IMR-90 (cell line): ENCODE measurements at regions not wholly inside any gene's neighbourhood (a gene's known extent, or its start where the extent isn't known, plus 50 kb on each side); places are given as distances from the start of the nearest gene placed in this dataset.

ENCODE experiments used
- ATAC-seq: fragments of 200-7000 bp; cut with Tn5 transposase; 2 replicates; pipeline ENCODE4 v1.9.1; 2020; ENCODE audit warnings: low read depth, mild to moderate bottlenecking, moderate library complexity
- BruUV-seq: library from RNA; stranded (reverse); fragments of 400-500 nt; replicated peaks from 2 replicates; lab custom pipeline; 2021; lab: Mats Ljungman, UMichigan
- CTCF ChIA-PET: fragments of 300-600 bp; formaldehyde crosslinking; extraction: SDS; loops from one replicate; lab custom pipeline; 2021; ENCODE audit warnings: antibody characterized with exemption; lab: Yijun Ruan, JAX
- POLR2A ChIA-PET: fragments of 300-600 bp; sonication (Branson Sonifier 250); formaldehyde crosslinking; loops from one replicate; lab custom pipeline; 2022; ENCODE audit warnings: antibody characterized with exemption; ENCODE audit not compliant: unreplicated experiment; lab: Charles Lee
- DNase-seq: peaks from one replicate; pipeline ENCODE4 v3.0.0; 2013
- H2AFZ ChIP-seq: replicated peaks from 2 replicates; pipeline ENCODE3; 2013; ENCODE audit warnings: low read length, mild to moderate bottlenecking; ENCODE audit not compliant: poor library complexity
- H2AK5ac ChIP-seq: 2 replicates; pipeline ENCODE4 v1.6.1; 2013; ENCODE audit warnings: low read depth, low read length, inconsistent platforms
- H2AK9ac ChIP-seq: replicated peaks from 2 replicates; pipeline ENCODE3; 2013; ENCODE audit warnings: mild to moderate bottlenecking, low read depth, low read length, moderate library complexity; ENCODE audit not compliant: poor library complexity
- H2BK120ac ChIP-seq: 2 replicates; pipeline ENCODE4 v1.6.1; 2013; ENCODE audit warnings: low read depth, low read length, inconsistent platforms
- H2BK15ac ChIP-seq: 3 replicates; pipeline ENCODE4 v1.6.1; 2013; ENCODE audit warnings: low read depth, low read length, inconsistent platforms
- H2BK20ac ChIP-seq: 2 replicates; pipeline ENCODE4 v1.6.1; 2013; ENCODE audit warnings: low read depth, mild to moderate bottlenecking, inconsistent platforms, low read length, moderate library complexity
- H2BK5ac ChIP-seq: 2 replicates; pipeline ENCODE4 v1.6.1; 2013; ENCODE audit warnings: mild to moderate bottlenecking, low read depth, low read length, inconsistent platforms; ENCODE audit not compliant: poor library complexity, severe bottlenecking
- H3K14ac ChIP-seq: replicated peaks from 2 replicates; pipeline ENCODE4 v1.6.1; 2013; ENCODE audit warnings: low read depth, low read length, inconsistent platforms
- H3K18ac ChIP-seq: 2 replicates; pipeline ENCODE4 v1.6.1; 2013; ENCODE audit warnings: low read depth, low read length, control low read depth
- H3K23ac ChIP-seq: 2 replicates; pipeline ENCODE4 v1.6.1; 2013; ENCODE audit warnings: low read depth, low read length, inconsistent platforms
- H3K27ac ChIP-seq: 2 replicates; pipeline ENCODE4 v1.5.1; 2013; ENCODE audit warnings: mild to moderate bottlenecking, control low read depth, low read length; ENCODE audit not compliant: insufficient read depth
- H3K27me3 ChIP-seq: 2 replicates; pipeline ENCODE4 v1.6.1; 2013; ENCODE audit warnings: low read length; ENCODE audit not compliant: control insufficient read depth, insufficient read depth
- H3K36me3 ChIP-seq: 2 replicates; pipeline ENCODE4 v1.6.1; 2013; ENCODE audit warnings: low read length, mixed read lengths; ENCODE audit not compliant: control insufficient read depth, insufficient read depth
- H3K4ac ChIP-seq: 2 replicates; pipeline ENCODE4 v1.6.1; 2013; ENCODE audit warnings: low read depth, low read length, inconsistent platforms
- H3K4me1 ChIP-seq: 2 replicates; pipeline ENCODE4 v1.6.1; 2013; ENCODE audit warnings: low read length, mixed read lengths; ENCODE audit not compliant: control insufficient read depth, insufficient read depth
- H3K4me2 ChIP-seq: 2 replicates; pipeline ENCODE4 v1.6.1; 2013; ENCODE audit warnings: low read depth, mild to moderate bottlenecking, control low read depth, low read length, moderate library complexity
- H3K4me3 ChIP-seq: 2 replicates; pipeline ENCODE4 v1.5.1; 2013; ENCODE audit warnings: low read depth, mild to moderate bottlenecking, control low read depth, low read length, moderate library complexity; ENCODE audit not compliant: insufficient read depth
- H3K56ac ChIP-seq: 2 replicates; pipeline ENCODE4 v1.6.1; 2013; ENCODE audit warnings: low read length, inconsistent platforms; ENCODE audit not compliant: insufficient read depth; ENCODE audit errors: extremely low read depth
- H3K79me1 ChIP-seq, 2 experiments: 2 replicates each; pipeline ENCODE4 v1.6.1; 2013; ENCODE audit warnings: low read length in 2 of 2, inconsistent platforms in 1 of 2, low read depth in 1 of 2
- H3K9ac ChIP-seq: 2 replicates; pipeline ENCODE4 v1.6.1; 2013; ENCODE audit warnings: low read depth, low read length, control low read depth
- H3K9me1 ChIP-seq: 2 replicates; pipeline ENCODE4 v1.6.1; 2013; ENCODE audit warnings: low read length, inconsistent platforms; ENCODE audit not compliant: insufficient read depth
- H3K9me3 ChIP-seq: 2 replicates; pipeline ENCODE4 v1.6.1; 2013; ENCODE audit warnings: low read length; ENCODE audit not compliant: control insufficient read depth, insufficient read depth
- H4K20me1 ChIP-seq: 2 replicates; pipeline ENCODE4 v1.6.1; 2013; ENCODE audit warnings: low read length, inconsistent platforms; ENCODE audit not compliant: insufficient read depth
- H4K5ac ChIP-seq: 2 replicates; pipeline ENCODE4 v1.6.1; 2013; ENCODE audit warnings: mild to moderate bottlenecking, low read depth, low read length, control low read depth
- H4K8ac ChIP-seq, 2 experiments: 2 replicates each; pipeline ENCODE4 v1.6.1; 2013; ENCODE audit warnings: low read depth in 2 of 2, low read length in 2 of 2, control low read depth in 1 of 2, inconsistent platforms in 1 of 2
- H4K91ac ChIP-seq: 2 replicates; pipeline ENCODE4 v1.6.1; 2013; ENCODE audit warnings: low read depth, low read length, inconsistent platforms; ENCODE audit not compliant: insufficient read depth
- BHLHE40 ChIP-seq: fragments of 150-350 bp; IDR thresholded peaks from 2 replicates; pipeline ENCODE4 v1.6.1; 2016; ENCODE audit warnings: mild to moderate bottlenecking, low read depth, low read length
- MAZ ChIP-seq: IDR thresholded peaks from 2 replicates; pipeline ENCODE4 v1.6.1; 2012; ENCODE audit warnings: low read depth, mild to moderate bottlenecking, low read length, improper control_type of control experiment, moderate library complexity, borderline replicate concordance
- MXI1 ChIP-seq: IDR thresholded peaks from 2 replicates; pipeline ENCODE4 v1.6.1; 2012; ENCODE audit warnings: low read depth, mild to moderate bottlenecking, low read length, moderate library complexity, borderline replicate concordance
- SMC3 ChIP-seq: fragments of 150-350 bp; IDR thresholded peaks from 2 replicates; pipeline ENCODE4 v1.6.1; 2016; ENCODE audit warnings: low read depth, mild to moderate bottlenecking, antibody characterized with exemption, low read length, moderate library complexity
- WGBS, 2 experiments: methylation state at CpG; one replicate each; pipeline versions ENCODE4 v1.1.5 to v1.1.7; 2013; ENCODE audit warnings: missing lambda C conversion rate in 2 of 2; ENCODE audit not compliant: insufficient read length in 1 of 2; ENCODE audit errors: extremely low coverage in 2 of 2; 5-methylcytosine and 5-hydroxymethylcytosine counted together
- dilution Hi-C: fragments of 300-500 bp; cut with HindIII; formaldehyde crosslinking; loops from one replicate; pipeline ENCODE4 v1.14.3; 2018; ENCODE audit warnings: low sequenced_read_pairs; ENCODE audit not compliant: unreplicated experiment
- in situ Hi-C: fragments of 300-500 bp; cut with MboI; formaldehyde crosslinking; loops from 3 replicates; pipeline ENCODE4 v1.14.3; 2019; ENCODE audit warnings: low sequenced_read_pairs, inconsistent platforms, mixed read lengths
- intact Hi-C: fragments of 100-400 bp; cut with micrococcal nuclease; formaldehyde crosslinking; loops from 2 replicates; pipeline ENCODE4 v1.10.0; 2022

DNA sequence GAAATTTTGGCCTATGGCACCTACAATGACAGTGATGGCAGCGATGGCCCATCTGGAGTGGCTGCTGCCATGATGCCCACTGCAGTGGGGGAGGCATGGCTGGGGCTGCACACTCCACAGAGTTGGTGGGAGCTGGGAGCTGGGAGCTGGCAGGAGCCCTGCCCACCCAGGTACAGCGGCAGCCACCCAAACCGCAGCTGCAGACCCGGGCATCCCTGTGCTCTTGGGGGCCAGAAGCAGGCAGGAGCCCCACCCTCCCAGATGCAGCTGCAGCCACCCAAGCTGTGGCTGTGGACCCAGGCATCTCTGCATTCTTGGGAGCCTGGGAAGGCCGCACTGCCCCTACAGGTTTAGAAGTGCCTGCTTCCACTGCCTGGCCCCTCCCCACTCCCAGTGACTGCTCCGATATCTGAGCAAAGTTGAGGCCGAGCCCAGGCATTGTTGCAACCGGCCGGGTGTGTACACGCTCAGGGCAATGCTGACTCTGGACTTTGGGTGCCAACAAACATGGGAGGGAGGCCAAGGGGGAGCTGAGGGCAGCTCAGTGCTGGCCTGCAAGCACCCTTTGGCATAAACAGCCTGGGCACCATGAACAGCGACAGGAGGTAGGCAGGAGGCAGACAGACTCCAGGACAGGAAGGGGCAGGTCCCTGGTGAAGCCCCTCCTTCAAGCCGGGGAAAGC lies 82.8 kb downstream of the PPP4R3C start:
- DNase-seq (no peak), ATAC-seq (no peak)
- Histone ChIP-seq H3K36me3 (no peaks in the 10 kb centered on the region), H2BK120ac (no peak overlapping the region), H4K5ac (no peak overlapping the region), H2BK20ac (no peak overlapping the region), H3K14ac (no peak overlapping the region), H2AK5ac (no peak overlapping the region), H4K91ac (no peak overlapping the region), H3K56ac (no peak overlapping the region), H3K18ac (no peak overlapping the region), H2AFZ (no peak overlapping the region), H4K20me1 (no peaks in the 10 kb centered on the region), H3K23ac (no peak overlapping the region), H3K27me3 (no peaks in the 10 kb centered on the region), H3K4me1 (no peaks in the 10 kb centered on the region), H3K9me1 (no peaks in the 10 kb centered on the region), H3K4me3 (no peak overlapping the region), H3K4me2 (no peak overlapping the region), H3K79me1 (no peaks in the 10 kb centered on the region), H4K8ac (no peak overlapping the region), H2BK15ac (no peak overlapping the region), H3K27ac (no peak overlapping the region), H2AK9ac (no peak overlapping the region), H3K9ac (no peak overlapping the region), H3K4ac (no peak overlapping the region), H3K9me3 (no peaks in the 10 kb centered on the region), H2BK5ac (no peak overlapping the region)
- ChIA-PET CTCF (no interaction called here), POLR2A (no interaction called here)
- no CpG with 5 or more reads among the region's 12 CpGs for WGBS, 2 experiments
- in situ Hi-C loops, result no loop called here
- TF ChIP-seq BHLHE40, result no peak
- TF ChIP-seq MAZ, result no peak
- TF ChIP-seq SMC3, result no peak
- TF ChIP-seq MXI1, result no peak
- no TSS peak for BruUV-seq
- intact Hi-C loops, result no loop called here
- dilution Hi-C loops, result no loop called here
